Upper lobe of right lung (tissue), 1 donor: ENCODE measurements at regions not wholly inside any gene's neighbourhood (a gene's known extent, or its start where the extent isn't known, plus 50 kb on each side); places are given as distances from the start of the nearest gene placed in this dataset.

Experiments
- ATAC-seq: fragments of 200-7000 bp; cut with Tn5 transposase; one replicate; pipeline ENCODE4 v1.9.1; 2020; ENCODE audit warnings: mild to moderate bottlenecking, moderate library complexity
- DNase-seq: peaks from one replicate; pipeline ENCODE4 v3.0.0-alpha.2; 2020
- H3K27ac ChIP-seq: fragments of 200-600 bp; one replicate; pipeline ENCODE4 v1.8.0; 2022
- H3K27me3 ChIP-seq: fragments of 200-600 bp; one replicate; pipeline ENCODE4 v1.8.0; 2022; ENCODE audit warnings: mild to moderate bottlenecking
- H3K36me3 ChIP-seq: fragments of 200-600 bp; one replicate; pipeline ENCODE4 v1.8.0; 2022
- H3K4me1 ChIP-seq: fragments of 200-600 bp; one replicate; pipeline ENCODE4 v1.8.0; 2022
- H3K4me3 ChIP-seq: fragments of 200-600 bp; one replicate; pipeline ENCODE4 v1.8.0; 2022; ENCODE audit warnings: mild to moderate bottlenecking
- H3K9me3 ChIP-seq: fragments of 200-600 bp; one replicate; pipeline ENCODE4 v1.8.0; 2022
- CTCF ChIP-seq: fragments of 200-600 bp; IDR thresholded peaks from one replicate; pipeline ENCODE4 v1.8.0; 2022; ENCODE audit warnings: antibody characterized with exemption
- intact Hi-C: fragments of 100-400 bp; cut with DNase I; formaldehyde crosslinking; loops from one replicate; pipeline ENCODE4 v1.11.0; 2022
- donor health status: DM: no; HTN: yes; CAD: no; lungs with severe emphysema.

- no peak for ATAC-seq
- Histone ChIP-seq H3K27me3 (no peaks in the 10 kb centered on the region), H3K27ac (no peak overlapping the region), H3K36me3 (no peaks in the 10 kb centered on the region), H3K4me3 (no peak overlapping the region), H3K9me3 (no peaks in the 10 kb centered on the region), H3K4me1 (peaks cover 4% of the 10 kb centered on the region)
- intact Hi-C loops: no loop called here
- no peak for DNase-seq
- no peak for TF ChIP-seq CTCF
Observed at GRCh38 chr1:55604749-55605148, 389.6 kb upstream of the USP24 start.

- no peak for DNase-seq
Observed at GRCh38 chr1:55604179-55604578, 389.0 kb upstream of the USP24 start.

GRCh38 chr1:55600242-55600641, 385.1 kb upstream of the USP24 start:
- Histone ChIP-seq H3K36me3 (no peaks in the 10 kb centered on the region), H3K4me1 (peaks cover 4% of the 10 kb centered on the region), H3K4me3 (no peak overlapping the region), H3K27me3 (no peaks in the 10 kb centered on the region), H3K27ac (no peak overlapping the region), H3K9me3 (no peaks in the 10 kb centered on the region)
- ATAC-seq (no peak), DNase-seq (no peak)
- no peak for TF ChIP-seq CTCF
- intact Hi-C loops: no loop called here

More at GRCh38 chr1:55604179-55604578, 389.0 kb upstream of the USP24 start:
- Histone ChIP-seq H3K27me3 (no peaks in the 10 kb centered on the region), H3K36me3 (no peaks in the 10 kb centered on the region), H3K4me3 (no peak overlapping the region), H3K9me3 (no peaks in the 10 kb centered on the region), H3K27ac (no peak overlapping the region), H3K4me1 (peaks cover 4% of the 10 kb centered on the region)
- no peak for ATAC-seq
- no peak for TF ChIP-seq CTCF
- intact Hi-C loops: no loop called here

GRCh38 chr1:55597910-55598309, 382.7 kb upstream of the USP24 start:
- H3K4me1 ChIP-seq: no peaks in the 10 kb centered on the region
- intact Hi-C loops: no loop called here
- no peaks in the 10 kb centered on the region for H3K9me3 ChIP-seq
- H3K4me3 ChIP-seq: no peak overlapping the region
- H3K27ac ChIP-seq: no peak overlapping the region
- no peak for TF ChIP-seq CTCF
- DNase-seq (no peak), ATAC-seq (no peak)
- H3K27me3 ChIP-seq: no peaks in the 10 kb centered on the region
- H3K36me3 ChIP-seq: no peaks in the 10 kb centered on the region

- H3K4me1 ChIP-seq: no peaks in the 10 kb centered on the region
- ATAC-seq: no peak
- intact Hi-C loops: no loop called here
- H3K27ac ChIP-seq: no peak overlapping the region
- no peaks in the 10 kb centered on the region for H3K27me3 ChIP-seq
- no peaks in the 10 kb centered on the region for H3K9me3 ChIP-seq
- H3K36me3 ChIP-seq: no peaks in the 10 kb centered on the region
- no peak for TF ChIP-seq CTCF
- no peak overlapping the region for H3K4me3 ChIP-seq
- DNase-seq: no peak
Observed at GRCh38 chr1:55594701-55595100, 379.5 kb upstream of the USP24 start.

- Histone ChIP-seq H3K4me1 (no peaks in the 10 kb centered on the region), H3K9me3 (no peaks in the 10 kb centered on the region), H3K27me3 (no peaks in the 10 kb centered on the region), H3K36me3 (no peaks in the 10 kb centered on the region), H3K4me3 (no peak overlapping the region), H3K27ac (no peak overlapping the region)
- DNase-seq (no peak), ATAC-seq (peak; percentile 40)
- intact Hi-C loops: no loop called here
- TF ChIP-seq CTCF: no peak
Observed at GRCh38 chr1:55593298-55593697, 378.1 kb upstream of the USP24 start.
